MCF 10A (cell line): ENCODE measurements at regions not wholly inside any gene's neighbourhood (a gene's known extent, or its start where the extent isn't known, plus 50 kb on each side); places are given as distances from the start of the nearest gene placed in this dataset.

ENCODE experiments used
- BruUV-seq: library from RNA; stranded (reverse); fragments of 400-500 nt; replicated peaks from 2 replicates; lab custom pipeline; 2021; lab: Mats Ljungman, UMichigan
- CTCF ChIA-PET: fragments of 300-600 bp; sonication (Branson Sonifier 250); formaldehyde crosslinking; extraction: SDS; loops from one replicate; lab custom pipeline; 2021; ENCODE audit warnings: antibody characterized with exemption, inconsistent platforms; lab: Yijun Ruan, JAX
- POLR2A ChIA-PET: fragments of 300-600, 350-650 bp; sonication (Branson Sonifier 250); formaldehyde crosslinking; extraction: SDS; loops from one replicate; lab custom pipeline; 2020; ENCODE audit warnings: antibody characterized with exemption, inconsistent platforms; lab: Yijun Ruan, JAX
- DNase-seq: peaks from one replicate; pipeline ENCODE4 v3.0.0-alpha.2; 2018; ENCODE audit not compliant: unreplicated experiment
- H3K27ac Mint-ChIP-seq: one replicate; pipeline ENCODE4 v1.8.0; 2022; ENCODE audit warnings: mild to moderate bottlenecking, low read depth, mixed read lengths; ENCODE audit not compliant: unreplicated experiment
- H3K27me3 Mint-ChIP-seq: one replicate; pipeline ENCODE4 v1.8.0; 2022; ENCODE audit warnings: mixed read lengths; ENCODE audit not compliant: insufficient read depth, unreplicated experiment
- H3K36me3 Mint-ChIP-seq: one replicate; pipeline ENCODE4 v1.8.0; 2022; ENCODE audit warnings: mild to moderate bottlenecking, moderate library complexity, mixed read lengths; ENCODE audit not compliant: insufficient read depth, unreplicated experiment
- H3K4me1 Mint-ChIP-seq: one replicate; pipeline ENCODE4 v1.8.0; 2022; ENCODE audit warnings: mixed read lengths; ENCODE audit not compliant: insufficient read depth, unreplicated experiment
- H3K4me3 Mint-ChIP-seq: one replicate; pipeline ENCODE4 v1.8.0; 2022; ENCODE audit warnings: mild to moderate bottlenecking, moderate library complexity, mixed read lengths; ENCODE audit not compliant: unreplicated experiment
- H3K9me3 Mint-ChIP-seq: one replicate; pipeline ENCODE4 v1.8.0; 2022; ENCODE audit warnings: mixed read lengths; ENCODE audit not compliant: unreplicated experiment
- CTCF ChIP-seq: fragments of 200-600 bp; IDR thresholded peaks from one replicate; pipeline ENCODE4 v1.8.0; 2022; ENCODE audit warnings: antibody characterized with exemption, mild to moderate bottlenecking; ENCODE audit not compliant: unreplicated experiment
- intact Hi-C: fragments of 100-400 bp; cut with micrococcal nuclease; formaldehyde crosslinking; loops from 2 replicates; pipeline ENCODE4 v1.14.1; 2022

DNA sequence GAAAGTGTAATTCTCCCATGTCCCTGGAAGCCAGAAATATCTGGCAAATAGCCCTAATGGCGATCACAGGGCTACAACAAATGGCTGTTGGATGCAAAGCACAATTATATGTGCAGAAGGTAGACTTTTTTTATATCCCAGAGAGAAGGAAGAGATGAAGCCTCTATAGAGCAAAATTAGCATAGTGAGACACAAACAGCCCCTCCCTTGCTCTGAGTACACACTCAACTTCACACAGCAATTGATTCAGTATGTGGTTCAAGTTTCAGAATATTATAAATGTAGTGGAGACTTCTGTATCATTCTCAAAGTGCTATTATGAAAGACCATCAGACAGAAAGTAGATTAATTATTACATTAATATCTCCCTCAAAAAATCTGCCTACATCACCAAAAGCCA is 246.5 kb upstream of the TBX18 start:
- Mint-ChIP-seq H3K9me3 (no peaks in the 10 kb centered on the region), H3K4me1 (peaks cover 8% of the 10 kb centered on the region), H3K4me3 (no peak overlapping the region), H3K36me3 (no peaks in the 10 kb centered on the region), H3K27me3 (no peaks in the 10 kb centered on the region), H3K27ac (no peak overlapping the region)
- CTCF ChIA-PET: no interaction called here
- intact Hi-C loops: no loop called here
- POLR2A ChIA-PET: no interaction called here
- no TSS peak for BruUV-seq
- TF ChIP-seq CTCF: no peak
- DNase-seq: no peak

GRCh38 chr6:85008296-85009009 is 244.1 kb upstream of the TBX18 start:
- peak overlapping the region; percentile 84 for H3K27ac Mint-ChIP-seq
- H3K9me3 Mint-ChIP-seq: no peaks in the 10 kb centered on the region
- BruUV-seq: no TSS peak
- H3K36me3 Mint-ChIP-seq: peaks cover under 1% of the 10 kb centered on the region
- CTCF ChIA-PET: no interaction called here
- no peaks in the 10 kb centered on the region for H3K27me3 Mint-ChIP-seq
- POLR2A ChIA-PET: no interaction called here
- no peak for TF ChIP-seq CTCF
- DNase-seq: peak; percentile 66
- intact Hi-C loops: no loop called here
- peaks cover 8% of the 10 kb centered on the region for H3K4me1 Mint-ChIP-seq
- H3K4me3 Mint-ChIP-seq: no peak overlapping the region

DNA sequence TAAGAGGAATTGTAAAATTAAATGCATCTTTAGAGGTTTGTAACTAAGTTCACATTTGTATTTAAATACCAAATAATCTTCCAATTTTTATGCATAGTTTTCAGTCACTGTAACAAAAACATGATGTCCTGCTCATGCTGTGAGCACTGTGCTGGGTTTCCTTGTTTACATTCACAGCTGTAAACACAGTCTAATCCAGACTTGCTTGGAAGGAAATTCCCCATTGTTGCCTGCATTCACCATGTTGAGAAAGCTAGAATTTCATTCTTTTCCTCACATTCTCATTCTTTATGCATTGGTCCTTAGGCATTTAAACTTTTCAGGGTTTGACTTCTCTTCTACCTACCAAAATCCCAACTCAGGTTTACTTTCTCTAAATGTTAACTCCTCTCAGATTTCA is 242.0 kb upstream of the TBX18 start:
- intact Hi-C loops: no loop called here
- no peaks in the 10 kb centered on the region for H3K9me3 Mint-ChIP-seq
- no peak for DNase-seq
- no TSS peak for BruUV-seq
- ChIA-PET POLR2A (no interaction called here), CTCF (interaction anchor here (0.6 kb wide), 1 partner anchor 1577 kb away, joined by 3 read pairs; no protein-coding TSS in a partner anchor)
- no peak for TF ChIP-seq CTCF
- peaks cover 6% of the 10 kb centered on the region for H3K36me3 Mint-ChIP-seq
- no peak overlapping the region for H3K4me3 Mint-ChIP-seq
- no peak overlapping the region for H3K27ac Mint-ChIP-seq
- H3K4me1 Mint-ChIP-seq: peaks cover 8% of the 10 kb centered on the region
- no peaks in the 10 kb centered on the region for H3K27me3 Mint-ChIP-seq

- H3K4me3 Mint-ChIP-seq: no peak overlapping the region
- no TSS peak for BruUV-seq
- no peak overlapping the region for H3K27ac Mint-ChIP-seq
These were observed 241.1 kb upstream of the TBX18 start for GRCh38 chr6:85005494-85005893.

More at GRCh38 chr6:85005494-85005893, 241.1 kb upstream of the TBX18 start:
- Mint-ChIP-seq H3K4me1 (peaks cover 8% of the 10 kb centered on the region), H3K36me3 (peaks cover 6% of the 10 kb centered on the region), H3K27me3 (no peaks in the 10 kb centered on the region), H3K9me3 (no peaks in the 10 kb centered on the region)
- intact Hi-C loops: no loop called here
- POLR2A ChIA-PET: no interaction called here
- TF ChIP-seq CTCF: no peak
- no peak for DNase-seq
- CTCF ChIA-PET: interaction anchor here (0.7 to 1.2 kb wide), 2 partner anchors 10 to 318 kb away, joined by 3 to 4 read pairs; no protein-coding TSS in a partner anchor
